Activated B cell treated with CpG ODN at 0.5 μM for 24 hours (primary cell): ENCODE measurements at regions not wholly inside any gene's neighbourhood (a gene's known extent, or its start where the extent isn't known, plus 50 kb on each side); places are given as distances from the start of the nearest gene placed in this dataset.

ENCODE experiments used
- ATAC-seq: fragments of 200-7000 bp; cut with Tn5 transposase; one replicate; pipeline ENCODE4 v1.10.0; 2021; ENCODE audit warnings: low read depth, mild to moderate bottlenecking, moderate library complexity
- CTCF ChIA-PET: fragments of 350-600 bp; sonication (Branson Sonifier 250); formaldehyde crosslinking; loops from one replicate; lab custom pipeline; 2021; ENCODE audit warnings: antibody characterized with exemption; lab: Charles Lee
- POLR2A ChIA-PET: fragments of 350-600 bp; sonication (Branson Sonifier 250); formaldehyde crosslinking; loops from one replicate; lab custom pipeline; 2021; ENCODE audit warnings: antibody characterized with exemption; lab: Charles Lee
- DNase-seq: peaks from one replicate; pipeline ENCODE4 v3.0.0; 2022
- H3K27ac Mint-ChIP-seq: one replicate; pipeline ENCODE4 v1.8.0; 2020; ENCODE audit warnings: mixed read lengths
- H3K27me3 Mint-ChIP-seq: one replicate; pipeline ENCODE4 v1.8.0; 2021; ENCODE audit warnings: mixed read lengths
- H3K36me3 Mint-ChIP-seq: one replicate; pipeline ENCODE4 v1.8.0; 2021; ENCODE audit warnings: low read depth, mixed read lengths
- H3K4me1 Mint-ChIP-seq: one replicate; pipeline ENCODE4 v1.8.0; 2021; ENCODE audit warnings: mixed read lengths
- H3K4me3 Mint-ChIP-seq: one replicate; pipeline ENCODE4 v1.8.0; 2020; ENCODE audit warnings: mild to moderate bottlenecking, mixed read lengths
- H3K9me3 Mint-ChIP-seq: one replicate; pipeline ENCODE4 v1.8.0; 2020; ENCODE audit warnings: mixed read lengths
- CTCF ChIP-seq: fragments of 200-600 bp; IDR thresholded peaks from one replicate; pipeline ENCODE4 v1.8.0; 2022; ENCODE audit warnings: antibody characterized with exemption, mild to moderate bottlenecking
- intact Hi-C: fragments of 100-400 bp; cut with micrococcal nuclease; formaldehyde crosslinking; loops from one replicate; pipeline ENCODE4 v1.15.1; 2024

GRCh38 chr10:10850214-10850613 lies 167.5 kb upstream of the CELF2 start:
- ATAC-seq: no peak
- peaks cover 35% of the 10 kb centered on the region for H3K27me3 Mint-ChIP-seq

GRCh38 chr10:10852464-10852863 lies 165.2 kb upstream of the CELF2 start:
- no peak for ATAC-seq
- no peak for TF ChIP-seq CTCF
- POLR2A ChIA-PET: no interaction called here

More at GRCh38 chr10:10850214-10850613, 167.5 kb upstream of the CELF2 start:
- Mint-ChIP-seq H3K4me1 (peaks cover 5% of the 10 kb centered on the region), H3K4me3 (no peak overlapping the region), H3K9me3 (no peaks in the 10 kb centered on the region), H3K36me3 (no peaks in the 10 kb centered on the region), H3K27ac (no peak overlapping the region)
- intact Hi-C loops: no loop called here
- CTCF ChIA-PET: no interaction called here
- POLR2A ChIA-PET: no interaction called here
- TF ChIP-seq CTCF: no peak
- no peak for DNase-seq

GRCh38 chr10:10853954-10854353 lies 163.7 kb upstream of the CELF2 start:
- TF ChIP-seq CTCF: no peak
- ATAC-seq: no peak
- Mint-ChIP-seq H3K4me3 (no peak overlapping the region), H3K4me1 (peaks cover 6% of the 10 kb centered on the region), H3K9me3 (no peaks in the 10 kb centered on the region), H3K27ac (no peak overlapping the region), H3K36me3 (no peaks in the 10 kb centered on the region), H3K27me3 (peaks cover 17% of the 10 kb centered on the region)
- intact Hi-C loops: no loop called here
- CTCF ChIA-PET: no interaction called here
- POLR2A ChIA-PET: no interaction called here
- DNase-seq: no peak

More at GRCh38 chr10:10852464-10852863, 165.2 kb upstream of the CELF2 start:
- peaks cover 6% of the 10 kb centered on the region for H3K4me1 Mint-ChIP-seq
- CTCF ChIA-PET: no interaction called here
- H3K9me3 Mint-ChIP-seq: no peaks in the 10 kb centered on the region
- H3K4me3 Mint-ChIP-seq: no peak overlapping the region
- H3K27me3 Mint-ChIP-seq: peaks cover 22% of the 10 kb centered on the region
- no peak for DNase-seq
- H3K27ac Mint-ChIP-seq: no peak overlapping the region
- intact Hi-C loops: no loop called here
- no peaks in the 10 kb centered on the region for H3K36me3 Mint-ChIP-seq

- TF ChIP-seq CTCF: no peak
- Mint-ChIP-seq H3K4me1 (peaks cover 6% of the 10 kb centered on the region), H3K9me3 (no peaks in the 10 kb centered on the region), H3K27ac (no peak overlapping the region), H3K27me3 (peaks cover 17% of the 10 kb centered on the region), H3K36me3 (no peaks in the 10 kb centered on the region), H3K4me3 (no peak overlapping the region)
- ChIA-PET POLR2A (no interaction called here), CTCF (no interaction called here)
- ATAC-seq (no peak), DNase-seq (no peak)
- intact Hi-C loops: no loop called here
These were observed 162.9 kb upstream of the CELF2 start for GRCh38 chr10:10854725-10855124.

GRCh38 chr10:10855151-10855581 lies 162.5 kb upstream of the CELF2 start:
- ChIA-PET POLR2A (no interaction called here), CTCF (no interaction called here)
- Mint-ChIP-seq H3K27me3 (peaks cover 17% of the 10 kb centered on the region), H3K9me3 (peaks cover under 1% of the 10 kb centered on the region), H3K4me1 (peaks cover 6% of the 10 kb centered on the region), H3K36me3 (no peaks in the 10 kb centered on the region), H3K4me3 (no peak overlapping the region), H3K27ac (no peak overlapping the region)
- peak; percentile 54 for ATAC-seq
- DNase-seq: no peak
- intact Hi-C loops: no loop called here
- TF ChIP-seq CTCF: no peak
